Astrocyte of the cerebellum (primary cell): ENCODE measurements at regions not wholly inside any gene's neighbourhood (a gene's known extent, or its start where the extent isn't known, plus 50 kb on each side); places are given as distances from the start of the nearest gene placed in this dataset.

Experiments
- DNase-seq: peaks from one replicate; pipeline ENCODE4 v3.0.0-alpha.2; 2011; ENCODE audit warnings: low read depth
- H3K4me3 ChIP-seq: 2 replicates; pipeline ENCODE4 v1.5.1; 2011; ENCODE audit warnings: mild to moderate bottlenecking, low read depth, low read length, moderate library complexity
- CTCF ChIP-seq: IDR thresholded peaks from 2 replicates; pipeline ENCODE4 v1.5.1; 2012; ENCODE audit warnings: low read length, low read depth, moderate library complexity, mild to moderate bottlenecking; ENCODE audit errors: missing control alignments
- in situ Hi-C: cut with HindIII; loops from 2 replicates; pipeline ENCODE4 v1.10.0; 2017; ENCODE audit warnings: low sequenced_read_pairs

DNA sequence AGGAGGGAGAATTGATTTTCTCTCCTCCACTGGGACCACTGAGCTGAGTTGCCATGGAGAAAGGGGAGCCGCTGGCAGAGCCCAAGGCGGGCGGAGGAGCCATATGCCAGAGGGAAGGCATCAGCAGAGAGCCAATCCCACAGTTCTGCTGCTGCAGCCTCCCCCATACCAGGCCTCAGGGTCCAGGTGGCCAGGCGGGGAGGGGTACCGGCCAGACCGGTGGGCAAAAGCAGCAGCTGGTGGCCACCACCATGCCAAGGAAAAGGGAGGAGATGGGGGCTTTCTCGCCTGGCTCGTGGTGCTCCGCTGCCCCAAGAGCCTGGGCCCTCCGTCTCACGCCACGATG lies 72.8 kb downstream of the PITPNM2 start:
- no peak for DNase-seq
- no peak for TF ChIP-seq CTCF
- H3K4me3 ChIP-seq = no peak overlapping the region
- in situ Hi-C loops = no loop called here

DNA sequence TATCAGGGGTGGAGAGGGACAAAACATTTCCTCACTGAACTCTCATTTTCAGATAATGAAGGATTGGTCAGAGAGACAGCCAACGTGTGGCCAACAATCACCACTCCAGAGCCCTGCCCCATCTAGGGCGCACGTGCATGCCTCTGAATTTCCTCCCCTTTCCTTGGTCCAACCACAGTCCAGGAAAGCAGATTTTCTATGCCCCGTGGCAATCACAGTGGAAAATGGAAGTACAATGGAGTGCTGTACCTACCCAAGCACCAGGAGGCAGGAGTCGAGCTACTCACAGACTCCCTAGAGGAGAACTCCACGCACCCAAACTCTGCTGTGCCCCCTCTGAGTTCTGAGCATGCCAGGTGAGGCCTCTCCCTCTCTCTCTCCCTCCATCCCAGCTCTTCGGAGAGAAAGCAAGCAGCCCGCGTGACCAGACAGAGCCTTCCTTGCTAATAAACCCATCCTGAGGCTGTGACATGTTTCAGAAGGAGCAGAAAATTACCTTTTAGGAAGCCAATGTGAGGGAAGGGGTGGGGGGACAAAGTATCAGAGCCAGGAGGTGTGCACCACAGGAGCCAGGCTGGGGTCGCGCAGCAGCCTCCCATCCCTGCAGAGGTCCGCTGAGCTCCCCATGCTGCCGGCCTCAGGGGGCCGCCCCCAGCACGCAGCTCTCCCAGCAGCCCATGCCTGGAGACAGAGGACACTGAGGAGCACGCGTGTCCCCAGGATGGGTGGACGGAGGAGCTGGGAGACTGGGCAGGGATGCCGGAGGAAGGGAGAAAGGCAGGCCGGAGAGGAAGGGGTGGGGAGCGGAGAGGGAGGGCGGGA lies 73.4 kb downstream of the PITPNM2 start:
- no peak for DNase-seq
- TF ChIP-seq CTCF = no peak
- in situ Hi-C loops = no loop called here
- no peak overlapping the region for H3K4me3 ChIP-seq

GRCh38 chr12:123076604-123077297 lies 74.1 kb downstream of the PITPNM2 start:
- no peak overlapping the region for H3K4me3 ChIP-seq
- DNase-seq = no peak
- no peak for TF ChIP-seq CTCF
- in situ Hi-C loops = no loop called here

DNA sequence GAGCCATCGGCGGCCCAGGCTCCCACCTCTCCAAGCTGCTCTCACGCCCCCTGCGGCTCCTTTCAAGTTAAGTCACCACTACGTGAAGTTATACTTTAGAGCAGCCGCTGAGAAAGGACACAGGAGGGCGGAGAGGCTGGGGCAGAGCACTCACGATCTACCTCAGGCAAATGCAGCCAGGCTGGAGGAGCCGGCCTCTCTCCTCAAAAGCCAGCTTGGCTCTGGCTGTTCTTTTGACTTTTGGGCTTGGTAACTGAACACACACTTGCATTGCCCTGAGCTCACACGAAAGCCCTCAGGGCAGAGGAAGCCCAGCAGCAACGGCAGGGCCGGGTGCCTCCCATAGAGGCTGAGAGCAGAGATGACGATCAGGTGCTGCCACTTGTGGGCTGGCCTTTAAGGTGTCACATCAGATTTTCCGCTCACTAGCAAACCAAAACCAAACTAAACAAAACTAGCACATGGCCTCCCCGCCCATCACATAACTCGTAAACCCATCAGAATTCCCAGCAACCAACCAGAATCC lies 75.2 kb downstream of the PITPNM2 start:
- in situ Hi-C loops = no loop called here
- TF ChIP-seq CTCF = peak; percentile 35
- DNase-seq = no peak
- H3K4me3 ChIP-seq = no peak overlapping the region

DNA sequence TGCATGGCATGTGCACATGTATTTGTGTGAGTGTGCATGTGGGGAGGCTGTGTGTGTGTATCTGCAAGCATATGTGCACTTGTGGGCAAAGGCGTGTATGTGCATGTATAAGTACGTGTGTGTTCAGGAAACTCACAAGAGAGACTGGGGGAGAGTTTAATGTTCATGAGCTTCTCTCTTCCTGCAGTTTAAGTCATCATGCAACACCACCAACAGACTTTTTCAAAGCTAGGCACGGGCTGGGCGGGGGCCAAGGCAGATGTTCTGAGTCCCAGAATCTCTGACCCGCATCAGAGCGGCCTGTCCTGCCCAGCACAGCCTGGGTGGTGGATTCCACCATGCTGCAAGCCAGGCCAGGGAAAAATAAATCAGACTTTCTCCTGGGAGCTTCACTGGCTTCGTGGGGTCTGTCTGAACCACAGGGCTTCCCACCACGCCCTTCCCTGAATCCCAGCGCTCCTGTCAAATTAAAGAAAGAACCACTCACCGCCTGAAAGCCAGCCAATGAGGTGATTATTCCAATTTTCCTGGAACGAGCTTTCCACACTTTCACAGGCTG lies 75.7 kb downstream of the PITPNM2 start:
- no peak overlapping the region for H3K4me3 ChIP-seq
- in situ Hi-C loops = no loop called here
- DNase-seq = no peak
- no peak for TF ChIP-seq CTCF

- no peak overlapping the region for H3K4me3 ChIP-seq
- in situ Hi-C loops = no loop called here
- TF ChIP-seq CTCF = no peak
- no peak for DNase-seq
Observed at GRCh38 chr12:123073962-123074801, 76.7 kb downstream of the PITPNM2 start.
